HG02852 (cell line): ENCODE measurements at regions not wholly inside any gene's neighbourhood (a gene's known extent, or its start where the extent isn't known, plus 50 kb on each side); places are given as distances from the start of the nearest gene placed in this dataset.

Experiments used
- ATAC-seq: cut with Tn5 transposase; IDR thresholded peaks from one replicate; pipeline ENCODE4 v1.9.1; 2021; ENCODE audit warnings: mild to moderate bottlenecking, moderate library complexity; ENCODE audit not compliant: unreplicated experiment

GRCh38 chr2:150319085-150319484, 168.4 kb downstream of the RND3 start:
- ATAC-seq = no peak

GRCh38 chr2:150312271-150312670, 175.2 kb downstream of the RND3 start:
- no peak for ATAC-seq

GRCh38 chr2:150309311-150310080, 178.0 kb downstream of the RND3 start:
- no peak for ATAC-seq

GRCh38 chr2:150307258-150307657, 180.2 kb downstream of the RND3 start:
- no peak for ATAC-seq

- no peak for ATAC-seq
Measured at GRCh38 chr2:150303281-150303680, 184.2 kb downstream of the RND3 start.

- no peak for ATAC-seq
Measured at GRCh38 chr2:150298571-150299305, 188.7 kb downstream of the RND3 start.

GRCh38 chr2:150296770-150297546, 190.5 kb downstream of the RND3 start:
- no peak for ATAC-seq

- ATAC-seq = no peak
Measured at GRCh38 chr2:150295544-150295943, 191.9 kb downstream of the RND3 start.

- ATAC-seq = no peak
Measured at GRCh38 chr2:150293771-150294170, 193.7 kb downstream of the RND3 start.

- no peak for ATAC-seq
Measured at GRCh38 chr2:150292807-150293206, 194.7 kb downstream of the RND3 start.

GRCh38 chr2:150292192-150292591, 195.3 kb downstream of the RND3 start:
- no peak for ATAC-seq

- ATAC-seq = no peak
Measured at GRCh38 chr2:150286730-150287362, 200.6 kb downstream of the RND3 start.

- no peak for ATAC-seq
Measured at GRCh38 chr2:150284116-150284515, 203.4 kb downstream of the RND3 start.

GRCh38 chr2:150282771-150283371, 204.6 kb downstream of the RND3 start:
- ATAC-seq = no peak

- no peak for ATAC-seq
Measured at GRCh38 chr2:150282357-150282756, 205.1 kb downstream of the RND3 start.

GRCh38 chr2:150280231-150280630, 207.2 kb downstream of the RND3 start:
- no peak for ATAC-seq

GRCh38 chr2:150279686-150280085, 207.8 kb downstream of the RND3 start:
- ATAC-seq = no peak

GRCh38 chr2:150276737-150277136, 210.7 kb downstream of the RND3 start:
- ATAC-seq = no peak

GRCh38 chr2:150274108-150274507, 213.4 kb downstream of the RND3 start:
- no peak for ATAC-seq

GRCh38 chr2:150271952-150272802, 215.3 kb downstream of the RND3 start:
- ATAC-seq = no peak
